ENCODE measurements at regions not wholly inside any gene's neighbourhood (a gene's known extent, or its start where the extent isn't known, plus 50 kb on each side); places are given as distances from the start of the nearest gene placed in this dataset.
A peak's percentile ranks its signal among the peaks of the same experiment; 100 is the strongest.

- DNase-seq (ENCODE audit: low read depth in 3 of 3, low spot score in 1 of 3) = peak in 1 of 3 donors; percentile 2
Measured at GRCh38 chr4:180664766-180665368, 1578.3 kb upstream of the TENM3 start.

- DNase-seq (ENCODE audit: low read depth in 3 of 3, low spot score in 1 of 3) = no peak
Measured at GRCh38 chr4:180665481-180665880, 1577.7 kb upstream of the TENM3 start.

GRCh38 chr4:180665994-180666824 is 1577.0 kb upstream of the TENM3 start:
- no peak for DNase-seq (ENCODE audit: low read depth in 3 of 3, low spot score in 1 of 3)

- DNase-seq (ENCODE audit: low read depth in 3 of 3, low spot score in 1 of 3) = no peak
Measured at GRCh38 chr4:180668732-180669131, 1574.5 kb upstream of the TENM3 start.

- no peak for DNase-seq (ENCODE audit: low read depth in 3 of 3, low spot score in 1 of 3)
Measured at GRCh38 chr4:180669680-180670079, 1573.5 kb upstream of the TENM3 start.

GRCh38 chr4:180674619-180675358 is 1568.4 kb upstream of the TENM3 start:
- no peak for DNase-seq (ENCODE audit: low read depth in 3 of 3, low spot score in 1 of 3)

- no peak for DNase-seq (ENCODE audit: low read depth in 3 of 3, low spot score in 1 of 3)
Measured at GRCh38 chr4:180675359-180675650, 1567.9 kb upstream of the TENM3 start.

- DNase-seq (ENCODE audit: low read depth in 3 of 3, low spot score in 1 of 3) = no peak
Measured at GRCh38 chr4:180680305-180680704, 1562.9 kb upstream of the TENM3 start.

- no peak for DNase-seq (ENCODE audit: low read depth in 3 of 3, low spot score in 1 of 3)
Measured at GRCh38 chr4:180682776-180683175, 1560.4 kb upstream of the TENM3 start.

GRCh38 chr4:180683186-180683585 is 1560.0 kb upstream of the TENM3 start:
- no peak for DNase-seq (ENCODE audit: low read depth in 3 of 3, low spot score in 1 of 3)

- no peak for DNase-seq (ENCODE audit: low read depth in 3 of 3, low spot score in 1 of 3)
Measured at GRCh38 chr4:180688480-180688879, 1554.7 kb upstream of the TENM3 start.

- DNase-seq (ENCODE audit: low read depth in 3 of 3, low spot score in 1 of 3) = no peak
Measured at GRCh38 chr4:180694875-180695274, 1548.3 kb upstream of the TENM3 start.

- no peak for DNase-seq (ENCODE audit: low read depth in 3 of 3, low spot score in 1 of 3)
Measured at GRCh38 chr4:180695851-180696250, 1547.4 kb upstream of the TENM3 start.

GRCh38 chr4:180696460-180697092 is 1546.6 kb upstream of the TENM3 start:
- no peak for DNase-seq (ENCODE audit: low read depth in 3 of 3, low spot score in 1 of 3)

- DNase-seq (ENCODE audit: low read depth in 3 of 3, low spot score in 1 of 3) = no peak
Measured at GRCh38 chr4:180698550-180699195, 1544.5 kb upstream of the TENM3 start.

- no peak for DNase-seq (ENCODE audit: low read depth in 3 of 3, low spot score in 1 of 3)
Measured at GRCh38 chr4:180706766-180707165, 1536.4 kb upstream of the TENM3 start.

GRCh38 chr4:180710628-180711337 is 1532.4 kb upstream of the TENM3 start:
- DNase-seq (ENCODE audit: low read depth in 3 of 3, low spot score in 1 of 3) = no peak

GRCh38 chr4:180717451-180718033 is 1525.7 kb upstream of the TENM3 start:
- DNase-seq (ENCODE audit: low read depth in 3 of 3, low spot score in 1 of 3) = no peak

- no peak for DNase-seq (ENCODE audit: low read depth in 3 of 3, low spot score in 1 of 3)
Measured at GRCh38 chr4:180721356-180721755, 1521.8 kb upstream of the TENM3 start.

GRCh38 chr4:180726611-180727010 is 1516.6 kb upstream of the TENM3 start:
- DNase-seq (ENCODE audit: low read depth in 3 of 3, low spot score in 1 of 3) = no peak
